ENCODE measurements at regions not wholly inside any gene's neighbourhood (a gene's known extent, or its start where the extent isn't known, plus 50 kb on each side); places are given as distances from the start of the nearest gene placed in this dataset.
"Not testable (repeated sequence)": the region's sequence is repeated elsewhere in the genome, so short reads cannot be mapped to it uniquely, and the experiment has no call there.

GRCh38 chr4:12122316-12122715 lies 693.6 kb upstream of the HS3ST1 start:
- TF ChIP-seq ZFX (IDR thresholded peaks at IDR 0.05; ENCODE audit: borderline replicate concordance) (no peak), CTCF (IDR thresholded peaks at IDR 0.05) (no peak)
- no peak overlapping the region for H3K27ac ChIP-seq

GRCh38 chr4:12120968-12121367 lies 692.3 kb upstream of the HS3ST1 start:
- TF ChIP-seq CTCF (IDR thresholded peaks at IDR 0.05) (no peak), ZFX (IDR thresholded peaks at IDR 0.05; ENCODE audit: borderline replicate concordance) (no peak)
- H3K27ac ChIP-seq = no peak overlapping the region

- no peak for TF ChIP-seq CTCF (IDR thresholded peaks at IDR 0.05)
- no peak for TF ChIP-seq ZFX (IDR thresholded peaks at IDR 0.05; ENCODE audit: borderline replicate concordance)
- no peak overlapping the region for H3K27ac ChIP-seq
Observed at GRCh38 chr4:12118651-12119213, 690.0 kb upstream of the HS3ST1 start.

GRCh38 chr4:12116009-12116552 lies 687.4 kb upstream of the HS3ST1 start:
- H3K27ac ChIP-seq = no peak overlapping the region
- TF ChIP-seq CTCF (IDR thresholded peaks at IDR 0.05) = no peak
- TF ChIP-seq ZFX (IDR thresholded peaks at IDR 0.05; ENCODE audit: borderline replicate concordance) = no peak

- TF ChIP-seq CTCF (IDR thresholded peaks at IDR 0.05) (no peak), ZFX (IDR thresholded peaks at IDR 0.05; ENCODE audit: borderline replicate concordance) (no peak)
Observed at GRCh38 chr4:12110627-12111026, 681.9 kb upstream of the HS3ST1 start.

GRCh38 chr4:12109056-12109455 lies 680.4 kb upstream of the HS3ST1 start:
- H3K27ac ChIP-seq = not testable (repeated sequence)

More at GRCh38 chr4:12110627-12111026, 681.9 kb upstream of the HS3ST1 start:
- no peak overlapping the region for H3K27ac ChIP-seq

GRCh38 chr4:12105519-12105918 lies 676.8 kb upstream of the HS3ST1 start:
- no peak for TF ChIP-seq ZFX (IDR thresholded peaks at IDR 0.05; ENCODE audit: borderline replicate concordance)
- no peak for TF ChIP-seq CTCF (IDR thresholded peaks at IDR 0.05)
- no peak overlapping the region for H3K27ac ChIP-seq

- H3K27ac ChIP-seq = not testable (repeated sequence)
Observed at GRCh38 chr4:12089920-12090319, 661.2 kb upstream of the HS3ST1 start.
